ENCODE measurements at regions not wholly inside any gene's neighbourhood (a gene's known extent, or its start where the extent isn't known, plus 50 kb on each side); places are given as distances from the start of the nearest gene placed in this dataset.

DNA sequence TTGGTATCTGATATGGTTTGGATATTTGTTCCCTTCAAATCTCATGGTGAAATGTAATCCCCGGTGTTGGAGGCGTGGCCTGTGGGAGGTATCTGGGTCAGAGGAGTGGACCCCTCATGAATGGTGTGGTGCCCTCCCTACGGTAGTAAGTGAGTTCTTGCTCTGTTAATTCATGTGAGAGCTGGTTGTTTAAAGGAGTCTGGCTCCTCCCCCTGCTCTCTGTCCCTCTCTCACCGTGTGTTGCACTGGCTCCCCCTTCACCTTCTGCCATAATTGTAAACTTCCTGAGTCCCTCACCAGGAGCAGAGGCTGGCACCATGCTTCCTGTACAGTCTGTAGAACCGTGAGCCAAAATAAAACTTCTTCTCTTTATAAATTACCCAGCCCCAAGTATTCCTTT lies 246.9 kb upstream of the AGTR1 start:
- no peak overlapping the region for H3K4me3 ChIP-seq
- no peaks in the 10 kb centered on the region for H3K4me1 ChIP-seq
- H3K36me3 ChIP-seq: no peaks in the 10 kb centered on the region
- DNase-seq (no peak), ATAC-seq (no peak)
- H3K27ac ChIP-seq: no peak overlapping the region
- intact Hi-C loops (cut with DNase I): no loop called here
- whole genome bisulfite sequencing, 4 donors: 55 to 59% (median 58%) methylated on average over 5 of the region's 5 CpGs
- TF ChIP-seq POLR2A (IDR thresholded peaks at IDR 0.05): no peak
- TF ChIP-seq CTCF (IDR thresholded peaks at IDR 0.05): no peak
- no peaks in the 10 kb centered on the region for H3K9me3 ChIP-seq
- H3K27me3 ChIP-seq: no peaks in the 10 kb centered on the region

DNA sequence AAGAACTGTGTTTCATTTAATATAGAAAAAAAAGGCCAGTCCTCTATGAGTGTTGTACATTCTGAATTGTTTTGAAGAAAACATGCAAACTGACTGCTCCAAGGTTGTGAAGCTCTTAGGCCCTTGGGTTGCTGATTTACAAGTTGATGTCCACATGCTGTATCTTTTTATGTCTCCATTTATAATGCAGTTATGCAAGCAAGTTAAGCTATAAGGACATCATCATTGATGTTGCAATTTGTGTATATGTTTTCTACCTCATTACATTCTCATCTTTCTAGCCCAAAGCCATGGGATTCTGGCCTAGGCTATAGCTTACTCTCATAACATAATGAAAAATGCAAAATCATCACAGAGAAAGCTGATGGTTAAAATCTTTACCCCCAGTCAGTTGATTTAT lies 245.7 kb upstream of the AGTR1 start:
- H3K27ac ChIP-seq: no peak overlapping the region
- no peaks in the 10 kb centered on the region for H3K36me3 ChIP-seq
- H3K4me1 ChIP-seq: no peaks in the 10 kb centered on the region
- no peaks in the 10 kb centered on the region for H3K9me3 ChIP-seq
- ATAC-seq (no peak), DNase-seq (no peak)
- no peak for TF ChIP-seq CTCF (IDR thresholded peaks at IDR 0.05)
- no peak for TF ChIP-seq POLR2A (IDR thresholded peaks at IDR 0.05)
- no peaks in the 10 kb centered on the region for H3K27me3 ChIP-seq
- intact Hi-C loops (cut with DNase I): no loop called here
- H3K4me3 ChIP-seq: no peak overlapping the region

DNA sequence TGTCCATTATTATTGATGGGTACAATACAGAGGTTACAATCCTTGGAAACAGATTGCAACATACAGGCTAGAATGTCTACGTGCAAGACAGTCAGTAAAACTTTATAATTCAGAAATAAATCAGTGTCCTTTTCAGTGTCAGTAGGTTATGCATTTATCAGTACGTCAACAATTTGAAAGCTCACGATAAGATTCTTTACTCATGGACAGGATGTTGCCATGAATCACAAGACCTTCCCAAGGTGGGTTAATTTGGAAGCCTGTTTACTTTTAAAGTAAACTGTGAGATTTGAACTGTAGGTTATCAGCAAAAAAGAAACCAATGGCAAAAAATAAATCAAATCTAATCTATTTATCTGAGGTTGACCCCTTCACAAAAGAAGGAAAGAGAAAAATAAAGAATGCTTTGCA lies 243.9 kb upstream of the AGTR1 start:
- intact Hi-C loops (cut with DNase I): no loop called here
- Histone ChIP-seq H3K36me3 (no peaks in the 10 kb centered on the region), H3K9me3 (no peaks in the 10 kb centered on the region), H3K4me3 (no peak overlapping the region), H3K4me1 (no peaks in the 10 kb centered on the region), H3K27me3 (no peaks in the 10 kb centered on the region), H3K27ac (no peak overlapping the region)
- DNase-seq: no peak
- 51 to 59% (median 58%) methylated on average over 3 of the region's 3 CpGs for WGBS, 4 donors
- TF ChIP-seq CTCF (IDR thresholded peaks at IDR 0.05) (no peak), POLR2A (IDR thresholded peaks at IDR 0.05) (no peak)
- no peak for ATAC-seq

DNA sequence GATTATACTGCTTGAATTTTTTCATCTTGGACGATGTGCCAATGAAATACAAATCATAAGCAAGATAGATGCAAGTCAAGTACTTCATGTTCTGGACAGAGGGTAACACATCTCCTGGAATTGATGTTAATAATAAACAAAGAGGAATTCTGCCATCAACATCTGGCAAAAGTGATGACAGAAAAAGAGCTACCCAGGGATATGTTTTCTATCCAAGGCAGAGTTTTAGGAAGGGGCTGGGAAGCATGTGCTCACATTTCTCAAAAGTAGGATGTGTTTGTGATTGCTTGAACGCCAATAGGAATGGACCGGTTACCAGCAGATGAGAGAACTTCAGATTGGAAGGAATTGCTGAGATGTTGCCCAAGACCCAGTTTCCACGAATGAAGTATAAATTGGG lies 242.6 kb upstream of the AGTR1 start:
- H3K36me3 ChIP-seq: no peaks in the 10 kb centered on the region
- H3K27ac ChIP-seq: no peak overlapping the region
- no peak for TF ChIP-seq CTCF (IDR thresholded peaks at IDR 0.05)
- TF ChIP-seq POLR2A (IDR thresholded peaks at IDR 0.05): no peak
- no peak overlapping the region for H3K4me3 ChIP-seq
- H3K9me3 ChIP-seq: peaks cover 0 to under 1% (median 0%) of the 10 kb centered on the region in 12 donors
- 71 to 80% (median 76%) methylated on average over 4 of the region's 4 CpGs for WGBS, 4 donors
- no peak for ATAC-seq
- DNase-seq: no peak
- H3K4me1 ChIP-seq: no peaks in the 10 kb centered on the region
- intact Hi-C loops (cut with DNase I): no loop called here
- no peaks in the 10 kb centered on the region for H3K27me3 ChIP-seq
